Activated T-cell treated with anti-CD3 and anti-CD28 coated beads for 1 hour (primary cell): ENCODE measurements at regions not wholly inside any gene's neighbourhood (a gene's known extent, or its start where the extent isn't known, plus 50 kb on each side); places are given as distances from the start of the nearest gene placed in this dataset.
"Not testable (repeated sequence)": the region's sequence is repeated elsewhere in the genome, so short reads cannot be mapped to it uniquely, and the experiment has no call there.

Experiments used
- DNase-seq: peaks from one replicate; pipeline ENCODE4 v3.0.0-alpha.2; 2020; ENCODE audit warnings: low read depth

DNA sequence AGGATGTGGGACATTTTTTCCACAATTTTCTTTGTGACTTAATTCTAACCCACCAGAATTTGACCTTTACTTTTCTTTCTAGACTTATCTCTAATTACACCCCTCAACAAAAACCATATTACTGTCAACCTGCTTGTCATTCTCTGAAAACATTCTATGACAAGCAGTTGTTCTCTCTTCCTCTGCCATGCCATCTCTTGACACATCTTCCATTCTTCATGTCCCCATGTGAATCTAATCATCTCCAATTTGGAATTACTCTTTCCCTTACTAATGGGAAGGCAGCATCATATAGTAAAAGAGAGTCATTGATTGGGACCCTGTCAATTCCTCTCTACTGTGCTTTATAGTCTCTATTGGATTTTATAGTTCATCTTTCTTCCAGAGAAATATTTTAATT, 61.3 kb upstream of the P2RY1 start:
- DNase-seq, result no peak

DNA sequence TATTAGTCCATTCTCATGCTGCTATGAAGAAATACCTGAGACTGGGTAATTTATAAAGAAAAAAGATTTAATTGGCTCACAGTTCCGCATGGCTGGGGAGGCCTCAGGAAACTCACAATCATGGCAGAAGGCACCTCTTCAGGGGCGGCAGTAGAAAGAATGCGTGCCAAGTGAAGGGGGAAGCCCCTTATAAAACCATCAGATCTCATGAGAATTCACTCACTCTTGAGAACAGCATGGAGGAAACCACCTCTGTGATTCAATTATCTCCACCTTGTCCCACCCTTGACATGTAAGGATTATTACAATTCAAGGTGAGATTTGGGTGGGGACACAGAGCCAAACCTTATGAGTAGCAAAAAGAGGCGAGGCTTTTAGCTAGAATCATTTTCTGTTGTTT, 60.7 kb upstream of the P2RY1 start:
- DNase-seq, result not testable (repeated sequence)

DNA sequence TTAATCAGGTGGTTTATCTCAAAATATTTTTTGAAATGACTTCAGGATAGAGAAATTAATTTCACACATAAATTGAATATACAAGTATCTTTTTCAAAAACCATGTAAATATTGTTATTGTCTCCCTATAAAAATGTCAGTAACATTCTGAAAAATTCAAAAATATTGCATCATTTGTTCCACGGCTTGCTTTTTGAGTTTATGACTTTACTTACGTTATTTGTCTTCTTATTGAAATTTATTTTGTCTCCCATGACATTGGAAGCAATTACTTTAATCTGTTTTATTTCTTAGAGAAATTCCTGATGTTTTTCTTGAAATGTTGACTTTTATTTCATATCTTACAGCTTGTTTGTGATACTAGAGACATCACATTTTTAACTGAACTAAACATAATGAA, 56.9 kb upstream of the P2RY1 start:
- DNase-seq, result no peak

DNA sequence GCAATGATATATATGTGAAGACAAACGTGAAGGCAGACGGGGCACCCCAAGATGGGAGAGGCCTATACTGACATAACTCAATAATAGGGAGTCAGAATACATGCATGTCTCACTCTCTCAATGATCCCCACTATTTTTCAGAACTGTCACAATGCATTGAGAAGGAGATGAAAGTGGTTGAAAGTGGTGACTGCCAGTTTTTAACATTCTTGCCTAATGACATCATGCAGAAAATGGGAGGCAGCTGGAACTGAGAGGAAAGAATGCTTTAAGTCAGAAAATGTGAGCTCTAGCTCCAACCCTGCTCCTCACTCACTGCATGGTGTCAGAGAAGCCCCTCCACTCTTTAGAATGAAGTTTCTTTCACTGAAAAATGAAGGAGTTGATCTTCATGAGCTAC, 55.3 kb upstream of the P2RY1 start:
- DNase-seq, result no peak

DNA sequence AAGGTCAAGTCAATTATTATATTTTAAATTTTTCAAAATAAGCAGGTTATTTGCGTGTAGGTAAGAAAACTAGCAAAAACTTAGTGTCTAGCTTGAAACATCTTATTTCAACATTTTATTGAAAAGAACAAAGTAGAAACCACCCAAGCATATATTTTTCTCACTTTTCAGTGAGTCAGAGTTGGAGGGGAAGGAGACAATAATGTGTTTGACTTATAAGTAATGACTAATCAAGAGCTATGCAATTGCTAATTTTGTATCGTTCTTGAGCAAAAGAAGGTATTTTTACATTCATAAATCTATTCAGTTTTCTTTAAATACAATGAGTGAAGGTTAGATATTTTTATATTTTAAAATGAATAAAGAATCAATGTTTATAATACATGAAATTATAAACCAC, 54.4 kb upstream of the P2RY1 start:
- no peak for DNase-seq

DNA sequence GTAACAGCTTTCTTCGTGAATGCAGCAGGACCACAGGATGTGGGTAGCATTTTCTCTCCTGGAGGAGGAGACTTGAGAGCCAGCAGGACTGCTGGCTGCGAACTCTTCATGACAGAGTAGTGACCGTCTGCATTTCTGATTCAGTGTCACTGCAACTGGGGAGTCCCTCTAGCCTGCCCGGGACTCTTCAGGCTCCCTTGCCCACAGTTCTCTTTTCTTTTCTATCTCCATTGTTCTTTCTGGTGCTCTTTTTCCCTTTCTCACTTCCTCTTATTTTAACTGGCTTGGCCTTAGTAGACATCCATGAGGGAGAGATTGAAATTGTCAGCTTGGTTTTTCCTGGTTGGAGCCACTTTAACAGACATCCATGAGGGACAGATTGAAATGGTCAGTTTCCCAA, 49.9 kb upstream of the P2RY1 start:
- no peak for DNase-seq
